ENCODE measurements at regions not wholly inside any gene's neighbourhood (a gene's known extent, or its start where the extent isn't known, plus 50 kb on each side); places are given as distances from the start of the nearest gene placed in this dataset.

GRCh38 chr22:49670456-49671330, 157.0 kb downstream of the BRD1 start:
- TF ChIP-seq CTCF (IDR thresholded peaks at IDR 0.05; ENCODE audit: low read depth, low read length, poor library complexity, severe bottlenecking) (no peak), EZH2phosphoT487 (IDR thresholded peaks at IDR 0.05; ENCODE audit: borderline replicate concordance, low read length) (no peak)
